ENCODE measurements at regions not wholly inside any gene's neighbourhood (a gene's known extent, or its start where the extent isn't known, plus 50 kb on each side); places are given as distances from the start of the nearest gene placed in this dataset.

DNA sequence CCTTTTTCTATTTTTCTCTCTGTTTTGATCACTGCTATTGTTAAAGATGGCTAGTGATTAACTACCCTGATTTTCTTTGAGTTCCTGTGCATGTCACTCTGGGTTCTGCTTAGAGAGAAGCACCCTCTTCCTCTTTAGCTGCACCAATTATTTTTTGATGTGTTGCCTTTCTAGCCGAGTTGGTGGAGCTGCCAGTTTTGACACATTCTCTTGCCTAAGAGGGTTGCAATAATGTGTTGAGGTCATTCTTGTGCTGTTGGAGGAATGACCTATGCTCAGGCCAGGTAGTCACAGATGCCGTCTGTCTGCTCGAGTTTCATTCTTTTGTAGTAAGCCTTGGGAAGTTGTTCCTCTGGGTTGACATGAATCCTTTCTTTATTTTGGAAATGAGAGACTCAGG lies 84.6 kb upstream of the DPH6 start:
- no peak for TF ChIP-seq CTCF (IDR thresholded peaks at IDR 0.05; ENCODE audit: low read depth, low read length)
- no peak overlapping the region for H3K4me3 ChIP-seq (ENCODE audit: low read depth, low read length)

- no peak for TF ChIP-seq CTCF (IDR thresholded peaks at IDR 0.05; ENCODE audit: low read depth, low read length)
- H3K4me3 ChIP-seq (ENCODE audit: low read depth, low read length) = no peak overlapping the region
Measured at GRCh38 chr15:35630985-35631384, 85.0 kb upstream of the DPH6 start.

DNA sequence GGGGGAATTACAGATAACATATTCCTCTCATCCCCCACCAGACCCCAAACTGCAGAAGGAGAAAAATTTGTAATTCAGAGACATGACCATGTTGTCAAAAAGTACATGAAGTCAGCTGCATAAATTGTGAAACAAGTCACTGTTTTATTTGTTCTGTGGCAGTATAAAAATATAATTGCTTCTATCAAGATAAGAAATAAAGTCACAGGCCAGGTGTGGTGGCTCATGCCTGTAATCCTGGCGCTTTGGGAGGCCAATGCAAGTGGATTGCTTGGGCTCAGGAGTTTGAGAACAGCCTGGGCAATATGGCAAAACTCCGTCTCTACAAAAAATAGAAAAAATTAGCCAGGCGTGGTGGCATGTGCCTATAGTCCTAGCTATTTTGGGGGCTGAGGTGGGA lies 87.7 kb upstream of the DPH6 start:
- no peak for TF ChIP-seq CTCF (IDR thresholded peaks at IDR 0.05; ENCODE audit: low read depth, low read length)
- H3K4me3 ChIP-seq (ENCODE audit: low read depth, low read length) = no peak overlapping the region

DNA sequence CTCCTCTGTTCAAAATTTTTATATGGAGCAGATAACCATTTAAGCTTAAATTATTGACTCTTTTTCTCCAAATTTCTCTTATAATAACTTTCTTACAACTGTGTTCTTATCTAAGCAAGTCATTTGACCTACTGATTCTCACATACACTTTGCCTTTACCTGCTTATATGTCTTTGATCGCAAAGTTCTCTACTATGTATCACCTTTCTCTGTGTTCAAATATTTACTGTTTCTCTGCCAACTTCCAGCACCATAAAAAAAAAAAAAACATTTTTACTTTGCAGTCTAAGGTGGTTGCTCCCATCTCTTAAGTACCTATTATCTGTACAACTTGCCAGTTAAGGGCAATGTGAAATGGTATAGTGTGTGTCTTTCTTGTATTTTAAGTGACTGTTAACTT lies 100.8 kb upstream of the DPH6 start:
- TF ChIP-seq CTCF (IDR thresholded peaks at IDR 0.05; ENCODE audit: low read depth, low read length) = no peak
- no peak overlapping the region for H3K4me3 ChIP-seq (ENCODE audit: low read depth, low read length)

DNA sequence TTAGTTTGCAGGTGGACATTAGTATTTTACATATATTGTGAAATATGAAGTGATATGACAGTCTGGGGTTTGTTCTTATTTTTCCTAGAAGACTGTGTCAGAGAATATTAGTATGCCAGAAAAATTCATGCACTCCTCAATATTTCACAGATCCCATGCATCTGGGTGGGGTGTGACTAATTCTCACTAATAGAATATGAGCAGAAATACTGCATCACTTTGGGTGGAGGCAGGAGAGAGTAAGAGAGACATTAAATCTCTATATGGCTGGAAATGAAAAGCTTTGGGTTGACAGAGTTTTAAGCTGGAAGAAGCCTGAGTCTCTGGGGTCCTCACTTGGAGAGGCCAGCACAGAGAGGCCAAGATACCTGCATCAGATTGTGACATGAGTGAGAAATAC lies 101.3 kb upstream of the DPH6 start:
- H3K4me3 ChIP-seq (ENCODE audit: low read depth, low read length) = no peak overlapping the region
- no peak for TF ChIP-seq CTCF (IDR thresholded peaks at IDR 0.05; ENCODE audit: low read depth, low read length)

DNA sequence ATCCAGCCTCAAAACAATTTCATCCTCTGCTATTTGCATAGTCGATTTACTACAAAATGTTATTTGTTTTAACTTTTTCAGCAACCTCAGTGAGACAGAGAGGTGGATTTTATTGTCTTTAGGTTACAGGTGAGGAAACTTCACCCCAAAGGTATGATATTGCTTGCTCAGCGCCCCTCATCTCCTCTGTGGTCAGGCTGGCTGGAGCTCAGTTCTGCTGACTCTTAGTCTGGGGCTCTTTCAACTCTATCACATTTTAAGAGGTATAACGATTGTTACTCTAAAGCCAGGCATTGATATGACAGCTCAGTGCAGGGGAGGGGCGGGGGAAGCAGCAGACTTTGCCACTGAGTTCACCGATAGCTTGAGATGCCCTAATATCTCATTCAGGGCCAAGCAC lies 103.0 kb upstream of the DPH6 start:
- H3K4me3 ChIP-seq (ENCODE audit: low read depth, low read length) = no peak overlapping the region
- no peak for TF ChIP-seq CTCF (IDR thresholded peaks at IDR 0.05; ENCODE audit: low read depth, low read length)

GRCh38 chr15:35649575-35649974 lies 103.6 kb upstream of the DPH6 start:
- no peak overlapping the region for H3K4me3 ChIP-seq (ENCODE audit: low read depth, low read length)
- TF ChIP-seq CTCF (IDR thresholded peaks at IDR 0.05; ENCODE audit: low read depth, low read length) = no peak

All from WI38 (cell line).